Keratinocyte (primary cell): ENCODE measurements at regions not wholly inside any gene's neighbourhood (a gene's known extent, or its start where the extent isn't known, plus 50 kb on each side); places are given as distances from the start of the nearest gene placed in this dataset.

ENCODE experiments used
- EZH2 ChIP-seq: IDR thresholded peaks from one replicate; pipeline ENCODE4 v1.6.1; 2012; ENCODE audit warnings: inconsistent platforms, mild to moderate bottlenecking, low read length, moderate library complexity
- TF ChIP-seq, protein P1 (sequence below), 3 experiments: IDR thresholded peaks in 1 of 3; conservative IDR thresholded peaks in 1 of 3; optimal IDR thresholded peaks in 1 of 3; 2 replicates in 2 of 3; 3 replicates in 1 of 3; pipeline versions ENCODE3 to v1.5.1; 2011; ENCODE audit warnings: low read length in 3 of 3, mild to moderate bottlenecking in 3 of 3, moderate library complexity in 2 of 3, control low read depth in 1 of 3, inconsistent platforms in 1 of 3; ENCODE audit not compliant: insufficient read depth in 2 of 3; ENCODE audit errors: extremely low read depth in 1 of 3

DNA sequence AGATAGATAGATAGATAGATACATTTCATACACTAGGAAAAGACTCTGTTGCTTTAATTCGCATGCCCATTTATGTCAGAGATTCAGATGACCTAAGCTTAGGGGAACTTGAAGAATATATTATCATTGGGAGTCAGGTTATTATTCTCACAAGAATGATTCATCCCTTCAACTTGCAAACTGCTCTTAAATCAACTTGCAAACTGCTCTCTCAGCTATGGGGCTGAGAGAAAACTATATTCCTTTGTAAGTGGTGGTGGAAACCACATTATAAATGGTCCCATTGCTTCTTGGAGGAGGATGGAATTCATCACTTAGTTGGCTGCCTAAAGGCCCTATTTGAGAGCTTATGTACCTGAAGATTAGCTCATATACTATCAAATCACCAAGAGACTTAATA, 160.9 kb upstream of the STAC start:
- TF ChIP-seq, protein P1, sequence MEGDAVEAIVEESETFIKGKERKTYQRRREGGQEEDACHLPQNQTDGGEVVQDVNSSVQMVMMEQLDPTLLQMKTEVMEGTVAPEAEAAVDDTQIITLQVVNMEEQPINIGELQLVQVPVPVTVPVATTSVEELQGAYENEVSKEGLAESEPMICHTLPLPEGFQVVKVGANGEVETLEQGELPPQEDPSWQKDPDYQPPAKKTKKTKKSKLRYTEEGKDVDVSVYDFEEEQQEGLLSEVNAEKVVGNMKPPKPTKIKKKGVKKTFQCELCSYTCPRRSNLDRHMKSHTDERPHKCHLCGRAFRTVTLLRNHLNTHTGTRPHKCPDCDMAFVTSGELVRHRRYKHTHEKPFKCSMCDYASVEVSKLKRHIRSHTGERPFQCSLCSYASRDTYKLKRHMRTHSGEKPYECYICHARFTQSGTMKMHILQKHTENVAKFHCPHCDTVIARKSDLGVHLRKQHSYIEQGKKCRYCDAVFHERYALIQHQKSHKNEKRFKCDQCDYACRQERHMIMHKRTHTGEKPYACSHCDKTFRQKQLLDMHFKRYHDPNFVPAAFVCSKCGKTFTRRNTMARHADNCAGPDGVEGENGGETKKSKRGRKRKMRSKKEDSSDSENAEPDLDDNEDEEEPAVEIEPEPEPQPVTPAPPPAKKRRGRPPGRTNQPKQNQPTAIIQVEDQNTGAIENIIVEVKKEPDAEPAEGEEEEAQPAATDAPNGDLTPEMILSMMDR (optimal IDR thresholded peaks at IDR 0.05 in 1 of 3, IDR thresholded peaks at IDR 0.05 in 1 of 3, conservative IDR thresholded peaks at IDR 0.05 in 1 of 3; ENCODE audit: extremely low read depth in 1 of 3, insufficient read depth in 2 of 3, low read length in 3 of 3) = no peak
- TF ChIP-seq EZH2 = no peak
